OCI-LY3 (cell line): ENCODE measurements at regions not wholly inside any gene's neighbourhood (a gene's known extent, or its start where the extent isn't known, plus 50 kb on each side); places are given as distances from the start of the nearest gene placed in this dataset.

Experiments used
- H2AFZ ChIP-seq: fragments of 200-600, 300-600 bp; shearing (Covaris generic); 2 replicates; pipeline ENCODE4 v1.6.0; 2014; ENCODE audit warnings: antibody characterized with exemption, low read depth, low read length
- H3K27ac ChIP-seq: fragments of 200-600, 300-600 bp; sonication (generic); 2 replicates; pipeline ENCODE4 v1.5.1; 2014; ENCODE audit warnings: mild to moderate bottlenecking, low read length, moderate library complexity, mixed read lengths
- H3K27me3 ChIP-seq: fragments of 200-600, 300-600 bp; sonication (generic); 2 replicates; pipeline ENCODE4 v1.6.1; 2014; ENCODE audit warnings: low read depth, low read length, mixed read lengths
- H3K36me3 ChIP-seq: fragments of 200-600, 300-600 bp; sonication (generic); replicated peaks from 2 replicates; pipeline ENCODE3; 2014; ENCODE audit warnings: low read depth, low read length, mixed read lengths
- H3K4me1 ChIP-seq: fragments of 300-600, 200-600 bp; sonication (generic); 2 replicates; pipeline ENCODE4 v1.6.1; 2014; ENCODE audit warnings: low read length, mixed read lengths
- H3K4me2 ChIP-seq: fragments of 200-600, 300-600 bp; sonication (generic); 2 replicates; pipeline ENCODE4 v1.6.1; 2014; ENCODE audit warnings: low read length, mixed read lengths
- H3K4me3 ChIP-seq: fragments of 300-600, 200-600 bp; sonication (generic); 2 replicates; pipeline ENCODE4 v1.5.1; 2014; ENCODE audit warnings: antibody characterized with exemption, mild to moderate bottlenecking, low read length, moderate library complexity
- H3K79me2 ChIP-seq: fragments of 300-600, 200-600 bp; shearing (Covaris generic); 2 replicates; pipeline ENCODE4 v1.6.1; 2014; ENCODE audit warnings: mild to moderate bottlenecking, low read length, mixed read lengths
- H3K9ac ChIP-seq: fragments of 300-600, 200-600 bp; shearing (Covaris generic); 2 replicates; pipeline ENCODE4 v1.6.0; 2014; ENCODE audit warnings: mild to moderate bottlenecking, low read length, moderate library complexity
- H3K9me3 ChIP-seq: fragments of 200-600, 300-600 bp; shearing (Covaris generic); 2 replicates; pipeline ENCODE4 v1.6.1; 2014; ENCODE audit warnings: low read length, mixed read lengths; ENCODE audit not compliant: insufficient read depth
- H4K20me1 ChIP-seq: fragments of 200-600, 300-600 bp; sonication (generic); 2 replicates; pipeline ENCODE4 v1.6.1; 2016; ENCODE audit warnings: low read length, mixed read lengths; ENCODE audit not compliant: insufficient read depth
- CTCF ChIP-seq: fragments of 200-600, 300-600 bp; sonication (generic); IDR thresholded peaks from 2 replicates; pipeline ENCODE4 v1.5.1; 2014; ENCODE audit warnings: antibody characterized with exemption, low read length, low read depth
- EZH2phosphoT487 ChIP-seq: fragments of 200-600 bp; shearing (Covaris generic); IDR thresholded peaks from 2 replicates; pipeline ENCODE4 v1.6.1; 2018; ENCODE audit warnings: antibody characterized with exemption, mixed run types, low read depth

DNA sequence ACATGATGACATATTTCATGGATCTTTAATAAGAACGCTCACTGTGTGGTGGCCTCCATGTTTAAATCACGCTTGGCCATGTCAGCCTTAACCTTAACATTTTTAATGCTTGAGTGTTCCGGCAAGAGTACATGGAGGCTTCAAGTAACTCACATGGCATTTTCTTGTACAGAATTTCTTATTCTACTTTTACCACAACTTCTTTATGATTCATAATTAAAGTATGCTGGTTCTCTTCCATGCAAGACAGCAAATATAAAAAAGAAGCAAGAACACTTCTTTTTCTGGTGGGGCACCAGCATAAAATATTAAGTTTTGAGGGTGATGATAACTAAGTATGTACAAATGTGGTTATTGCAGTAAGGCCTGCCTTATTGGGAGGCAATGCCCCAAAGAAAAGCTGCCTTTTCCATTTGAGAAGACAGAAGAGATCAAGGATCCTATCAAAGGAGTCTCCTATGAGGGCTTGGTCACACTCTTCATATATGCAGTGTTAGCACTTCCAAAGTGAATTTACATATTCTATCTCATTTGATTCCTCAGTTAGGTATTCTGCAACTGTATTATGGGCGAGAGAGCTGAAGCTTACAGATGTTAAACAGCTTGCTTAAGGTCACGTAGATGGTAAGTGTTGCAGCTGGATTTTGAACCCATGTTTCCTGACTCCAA, 382.7 kb upstream of the MEF2C start:
- H3K79me2 ChIP-seq = no peaks in the 10 kb centered on the region
- TF ChIP-seq EZH2phosphoT487 (no peak), CTCF (no peak)
- H3K27me3 ChIP-seq = no peaks in the 10 kb centered on the region

DNA sequence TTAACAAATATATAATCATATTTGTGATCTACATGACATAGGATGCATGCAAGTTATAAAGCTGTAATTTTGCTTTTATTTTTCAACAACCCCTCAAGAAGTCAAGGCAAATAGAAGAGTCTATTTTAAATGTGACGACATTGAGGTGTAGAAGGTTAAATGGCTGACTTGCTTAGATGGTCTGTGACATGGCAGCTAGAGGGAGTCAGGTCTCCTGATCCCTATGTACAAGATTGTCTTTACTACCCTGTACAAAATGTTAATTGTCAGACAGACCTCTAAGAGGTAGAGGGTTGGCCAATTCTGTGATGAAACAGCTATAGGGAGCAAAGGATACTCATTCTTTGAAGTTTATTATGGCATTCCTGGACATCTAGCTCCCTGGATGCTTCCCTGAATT, 380.9 kb upstream of the MEF2C start:
- Histone ChIP-seq H3K9ac (no peak overlapping the region), H3K27ac (no peak overlapping the region), H2AFZ (no peak overlapping the region), H3K4me1 (peaks cover 20% of the 10 kb centered on the region), H3K4me3 (no peak overlapping the region), H3K79me2 (no peaks in the 10 kb centered on the region), H3K36me3 (no peaks in the 10 kb centered on the region), H3K9me3 (no peaks in the 10 kb centered on the region), H3K27me3 (no peaks in the 10 kb centered on the region), H4K20me1 (no peaks in the 10 kb centered on the region), H3K4me2 (no peak overlapping the region)
- TF ChIP-seq EZH2phosphoT487 = no peak
- peak; percentile 38 for TF ChIP-seq CTCF

More for the DNA sequence above, 382.7 kb upstream of the MEF2C start:
- Histone ChIP-seq H3K36me3 (no peaks in the 10 kb centered on the region), H3K9me3 (no peaks in the 10 kb centered on the region), H3K27ac (no peak overlapping the region), H3K9ac (no peak overlapping the region), H3K4me3 (no peak overlapping the region), H3K4me2 (no peak overlapping the region), H4K20me1 (no peaks in the 10 kb centered on the region), H2AFZ (no peak overlapping the region), H3K4me1 (peaks cover 31% of the 10 kb centered on the region)

- Histone ChIP-seq H3K4me1 (peaks cover 1% of the 10 kb centered on the region), H3K4me2 (no peak overlapping the region), H4K20me1 (no peaks in the 10 kb centered on the region), H3K27me3 (no peaks in the 10 kb centered on the region), H3K36me3 (no peaks in the 10 kb centered on the region), H3K79me2 (no peaks in the 10 kb centered on the region), H3K9ac (no peak overlapping the region), H2AFZ (no peak overlapping the region), H3K27ac (no peak overlapping the region), H3K9me3 (no peaks in the 10 kb centered on the region), H3K4me3 (no peak overlapping the region)
- no peak for TF ChIP-seq CTCF
- no peak for TF ChIP-seq EZH2phosphoT487
Observed at GRCh38 chr5:89262030-89262429, 379.0 kb upstream of the MEF2C start.

DNA sequence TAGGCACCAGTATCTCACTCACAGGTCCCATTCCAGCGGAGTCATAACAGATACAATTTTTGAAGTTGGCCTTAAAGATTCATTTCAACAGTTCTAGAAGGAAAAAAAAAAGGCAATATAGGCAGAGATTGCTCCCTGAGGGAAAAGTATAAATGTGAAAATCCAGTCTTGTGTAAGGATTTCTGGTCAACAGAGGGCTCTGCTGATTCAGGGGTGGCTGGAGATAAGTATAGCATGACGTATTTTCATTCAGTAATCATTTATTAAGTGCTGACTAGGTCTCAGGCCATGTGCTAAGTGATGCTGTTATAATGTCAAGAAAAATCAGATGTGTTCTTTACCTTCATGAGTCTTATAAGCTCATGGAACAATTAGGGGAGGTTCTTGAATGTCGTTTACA, 377.3 kb upstream of the MEF2C start:
- Histone ChIP-seq H3K9ac (no peak overlapping the region), H4K20me1 (no peaks in the 10 kb centered on the region), H3K4me3 (no peak overlapping the region), H3K4me2 (no peak overlapping the region), H3K79me2 (no peaks in the 10 kb centered on the region), H3K9me3 (no peaks in the 10 kb centered on the region), H3K27ac (no peak overlapping the region), H2AFZ (no peak overlapping the region), H3K27me3 (no peaks in the 10 kb centered on the region), H3K36me3 (no peaks in the 10 kb centered on the region), H3K4me1 (peaks cover 11% of the 10 kb centered on the region)
- TF ChIP-seq EZH2phosphoT487 (no peak), CTCF (peak; percentile 42)
